CD14-positive monocyte (primary cell): ENCODE measurements at regions not wholly inside any gene's neighbourhood (a gene's known extent, or its start where the extent isn't known, plus 50 kb on each side); places are given as distances from the start of the nearest gene placed in this dataset.

Source experiments
- DNase-seq, 3 donors: peaks; one replicate each; pipeline ENCODE4 v3.0.0-alpha.2; 2011 to 2022
- H2AFZ ChIP-seq: 2 replicates; pipeline ENCODE4 v1.6.0; 2012; ENCODE audit warnings: mild to moderate bottlenecking, low read depth, low read length, inconsistent platforms; ENCODE audit not compliant: insufficient read depth, poor library complexity, severe bottlenecking
- H3K27ac ChIP-seq, 2 donors: 1 replicate in 1 of 2; 2 replicates in 1 of 2; pipeline ENCODE4 v1.5.1; 2012 to 2013; ENCODE audit warnings: low read length in 2 of 2, control low read depth in 1 of 2, inconsistent platforms in 1 of 2, low read depth in 1 of 2, mild to moderate bottlenecking in 1 of 2
- H3K27me3 ChIP-seq, 2 donors: one replicate each; pipeline versions ENCODE4 v1.6.0 to v1.6.1; 2011 to 2013; ENCODE audit warnings: low read length in 2 of 2; ENCODE audit not compliant: control insufficient read depth in 2 of 2, insufficient read depth in 2 of 2
- H3K36me3 ChIP-seq, 2 donors: replicated peaks in 1 of 2; 1 replicate in 1 of 2; 2 replicates in 1 of 2; pipeline versions ENCODE4 v1.5.1 to v1.6.1; 2012 to 2013; ENCODE audit warnings: low read length in 2 of 2, control low read depth in 1 of 2, inconsistent platforms in 1 of 2, mild to moderate bottlenecking in 1 of 2; ENCODE audit not compliant: insufficient read depth in 2 of 2, control insufficient read depth in 1 of 2
- H3K4me1 ChIP-seq, 2 donors: 1 replicate in 1 of 2; 2 replicates in 1 of 2; pipeline versions ENCODE4 v1.5.1 to v1.6.1; 2012 to 2013; ENCODE audit warnings: low read length in 2 of 2, control low read depth in 1 of 2, inconsistent platforms in 1 of 2, mild to moderate bottlenecking in 1 of 2, moderate library complexity in 1 of 2; ENCODE audit not compliant: insufficient read depth in 2 of 2, control insufficient read depth in 1 of 2
- H3K4me2 ChIP-seq: replicated peaks from 2 replicates; pipeline ENCODE3; 2012; ENCODE audit warnings: low read length, moderate library complexity, mild to moderate bottlenecking; ENCODE audit not compliant: poor library complexity, severe bottlenecking; ENCODE audit errors: extremely low read depth
- H3K4me3 ChIP-seq, 3 experiments: fragments of 200-600 bp in 1 of 3; sonication (generic) in 1 of 3; replicated peaks in 1 of 3; 1 replicate in 2 of 3; 2 replicates in 1 of 3; pipeline ENCODE4 v1.5.1; 2011 to 2013; ENCODE audit warnings: low read length in 3 of 3, mild to moderate bottlenecking in 3 of 3, control low read depth in 2 of 3, low read depth in 2 of 3, inconsistent platforms in 1 of 3, moderate library complexity in 1 of 3
- H3K79me2 ChIP-seq: 2 replicates; pipeline ENCODE4 v1.6.0; 2012; ENCODE audit warnings: mild to moderate bottlenecking, control low read depth, inconsistent platforms, low read length, moderate library complexity; ENCODE audit not compliant: insufficient read depth
- H3K9ac ChIP-seq: 2 replicates; pipeline ENCODE4 v1.6.0; 2017; ENCODE audit warnings: low read length, mild to moderate bottlenecking; ENCODE audit not compliant: insufficient read depth, poor library complexity, severe bottlenecking
- H3K9me3 ChIP-seq, 2 donors: replicated peaks in 1 of 2; 1 replicate in 1 of 2; 2 replicates in 1 of 2; pipeline versions ENCODE4 v1.5.1 to v1.6.1; 2012 to 2013; ENCODE audit warnings: low read length in 2 of 2, control low read depth in 1 of 2; ENCODE audit not compliant: control insufficient read depth in 1 of 2, insufficient read depth in 1 of 2
- H4K20me1 ChIP-seq: 2 replicates; pipeline ENCODE4 v1.6.0; 2012; ENCODE audit warnings: mild to moderate bottlenecking, low read length, control low read depth, moderate library complexity; ENCODE audit not compliant: insufficient read depth
- H3K27ac Mint-ChIP-seq, 7 donors: one replicate each; pipeline ENCODE4 v1.8.0; 2020; ENCODE audit warnings: mild to moderate bottlenecking in 7 of 7, mixed read lengths in 7 of 7, moderate library complexity in 6 of 7, inconsistent platforms in 2 of 7
- H3K27me3 Mint-ChIP-seq, 3 donors: one replicate each; pipeline ENCODE4 v1.8.0; 2021 to 2022; ENCODE audit warnings: low read depth in 3 of 3, mild to moderate bottlenecking in 3 of 3, mixed read lengths in 3 of 3, moderate library complexity in 3 of 3, inconsistent platforms in 1 of 3
- H3K36me3 Mint-ChIP-seq, 2 donors: one replicate each; pipeline ENCODE4 v1.8.0; 2020; ENCODE audit warnings: mixed read lengths in 2 of 2, inconsistent platforms in 1 of 2, mild to moderate bottlenecking in 1 of 2
- H3K4me1 Mint-ChIP-seq: one replicate; pipeline ENCODE4 v1.8.0; 2020; ENCODE audit warnings: mild to moderate bottlenecking, mixed read lengths
- H3K4me3 Mint-ChIP-seq, 2 donors: one replicate each; pipeline ENCODE4 v1.8.0; 2020; ENCODE audit warnings: mild to moderate bottlenecking in 2 of 2, mixed read lengths in 2 of 2, moderate library complexity in 1 of 2
- H3K9me3 Mint-ChIP-seq, 7 donors: one replicate each; pipeline ENCODE4 v1.8.0; 2020 to 2022; ENCODE audit warnings: mixed read lengths in 7 of 7, mild to moderate bottlenecking in 6 of 7, moderate library complexity in 6 of 7, inconsistent platforms in 2 of 7
- WGBS: methylation state at CpG from one replicate; pipeline ENCODE4 v1.1.5; 2013; ENCODE audit warnings: missing lambda C conversion rate; ENCODE audit not compliant: insufficient coverage; 5-methylcytosine and 5-hydroxymethylcytosine counted together
- intact Hi-C, 2 donors: fragments of 100-400 bp; cut with micrococcal nuclease; formaldehyde crosslinking; loops; one replicate each; pipeline versions ENCODE4 v1.15.0 to v1.15.1; 2023
- TF ChIP-seq, protein P1 (sequence below): fragments of 200-600 bp; IDR thresholded peaks from one replicate; pipeline ENCODE4 v1.8.0; 2022; ENCODE audit warnings: antibody characterized with exemption, mild to moderate bottlenecking

DNA sequence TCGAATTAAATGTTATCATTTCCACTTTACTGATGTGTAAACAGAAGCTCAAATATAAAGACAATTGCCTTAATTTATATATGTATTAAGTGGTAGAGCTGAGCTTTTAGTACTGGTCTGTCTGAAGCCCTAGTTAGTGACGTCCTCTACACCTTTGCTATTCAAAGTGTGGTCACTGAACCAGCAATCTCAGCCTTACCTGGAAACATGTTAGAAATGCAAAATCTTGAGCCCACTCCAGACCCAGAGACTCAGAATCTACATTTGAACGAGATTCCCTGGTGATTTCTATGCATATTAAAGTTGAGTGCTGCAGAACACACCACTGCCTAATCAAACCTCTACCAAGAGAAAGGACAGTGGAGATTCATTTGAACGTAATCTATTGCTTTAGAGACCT lies 88.3 kb upstream of the MPDZ start:
- H3K9me3 Mint-ChIP-seq, result peaks cover 0 to 4% (median 0%) of the 10 kb centered on the region in 7 donors
- WGBS, result 33% methylated on average over 1 of the region's 4 CpGs
- TF ChIP-seq, protein P1, sequence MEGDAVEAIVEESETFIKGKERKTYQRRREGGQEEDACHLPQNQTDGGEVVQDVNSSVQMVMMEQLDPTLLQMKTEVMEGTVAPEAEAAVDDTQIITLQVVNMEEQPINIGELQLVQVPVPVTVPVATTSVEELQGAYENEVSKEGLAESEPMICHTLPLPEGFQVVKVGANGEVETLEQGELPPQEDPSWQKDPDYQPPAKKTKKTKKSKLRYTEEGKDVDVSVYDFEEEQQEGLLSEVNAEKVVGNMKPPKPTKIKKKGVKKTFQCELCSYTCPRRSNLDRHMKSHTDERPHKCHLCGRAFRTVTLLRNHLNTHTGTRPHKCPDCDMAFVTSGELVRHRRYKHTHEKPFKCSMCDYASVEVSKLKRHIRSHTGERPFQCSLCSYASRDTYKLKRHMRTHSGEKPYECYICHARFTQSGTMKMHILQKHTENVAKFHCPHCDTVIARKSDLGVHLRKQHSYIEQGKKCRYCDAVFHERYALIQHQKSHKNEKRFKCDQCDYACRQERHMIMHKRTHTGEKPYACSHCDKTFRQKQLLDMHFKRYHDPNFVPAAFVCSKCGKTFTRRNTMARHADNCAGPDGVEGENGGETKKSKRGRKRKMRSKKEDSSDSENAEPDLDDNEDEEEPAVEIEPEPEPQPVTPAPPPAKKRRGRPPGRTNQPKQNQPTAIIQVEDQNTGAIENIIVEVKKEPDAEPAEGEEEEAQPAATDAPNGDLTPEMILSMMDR, result no peak

DNA sequence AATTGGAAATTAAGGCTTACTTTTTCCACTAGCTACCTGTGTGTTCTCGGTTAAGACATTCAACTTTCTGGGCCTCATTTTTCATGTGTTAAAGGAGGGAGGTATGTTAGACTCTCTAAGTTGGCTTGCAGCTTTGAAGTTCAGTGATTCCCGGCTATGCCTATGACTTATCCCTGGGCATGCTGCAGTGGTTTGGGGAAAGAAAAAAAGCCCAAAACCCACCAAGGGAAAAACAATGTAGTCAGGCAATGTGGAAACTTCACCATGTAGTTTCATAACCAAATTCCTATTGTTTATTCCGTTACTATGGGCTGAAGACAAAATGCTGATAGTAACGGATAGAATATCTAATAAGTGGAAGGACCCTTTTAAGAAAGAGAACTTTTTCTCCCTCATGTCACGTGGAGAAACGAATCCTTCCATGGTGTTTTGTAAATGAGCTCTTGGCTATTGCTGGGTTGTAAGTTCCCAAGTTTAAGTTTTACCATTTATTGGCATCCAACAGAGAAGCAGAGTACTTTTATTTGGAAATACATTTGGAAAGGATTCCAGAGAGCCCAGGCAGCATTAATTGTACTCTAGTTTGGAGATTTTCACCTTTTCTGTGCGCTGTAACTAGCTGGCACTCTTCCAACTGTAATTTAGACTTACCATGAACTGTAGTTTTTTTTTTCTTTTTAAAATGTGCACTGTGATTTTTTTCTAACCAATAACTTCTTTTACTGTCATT lies 84.9 kb upstream of the MPDZ start:
- Histone ChIP-seq H4K20me1 (no peaks in the 10 kb centered on the region), H3K4me2 (no peak overlapping the region), H3K4me1 (no peaks in the 10 kb centered on the region), H3K27me3 (no peaks in the 10 kb centered on the region), H3K9ac (no peak overlapping the region), H3K27ac (no peak overlapping the region), H3K36me3 (no peaks in the 10 kb centered on the region), H3K9me3 (no peaks in the 10 kb centered on the region), H3K79me2 (no peaks in the 10 kb centered on the region), H3K4me3 (no peak overlapping the region), H2AFZ (no peak overlapping the region)
- DNase-seq, result no peak
- WGBS, result no CpG with 5 or more reads among the region's 7 CpGs
- H3K27ac Mint-ChIP-seq, result no peak overlapping the region
- intact Hi-C loops, result no loop called here
- no peaks in the 10 kb centered on the region for H3K4me1 Mint-ChIP-seq
- no peak overlapping the region for H3K4me3 Mint-ChIP-seq
- H3K36me3 Mint-ChIP-seq, result no peaks in the 10 kb centered on the region
- H3K27me3 Mint-ChIP-seq, result peaks cover 0 to 2% (median 2%) of the 10 kb centered on the region in 3 donors
- H3K9me3 Mint-ChIP-seq, result peaks cover 0 to 4% (median 0%) of the 10 kb centered on the region in 7 donors
- TF ChIP-seq, protein P1, result no peak

More for the DNA sequence above, 88.3 kb upstream of the MPDZ start:
- Mint-ChIP-seq H3K27ac (no peak overlapping the region), H3K27me3 (peaks cover 1 to 2% (median 2%) of the 10 kb centered on the region in 3 donors), H3K4me3 (no peak overlapping the region), H3K4me1 (no peaks in the 10 kb centered on the region), H3K36me3 (no peaks in the 10 kb centered on the region)
- no peak overlapping the region for H2AFZ ChIP-seq
- H3K9me3 ChIP-seq, result no peaks in the 10 kb centered on the region
- H3K36me3 ChIP-seq, result no peaks in the 10 kb centered on the region
- H3K27ac ChIP-seq, result no peak overlapping the region
- H3K9ac ChIP-seq, result no peak overlapping the region
- no peaks in the 10 kb centered on the region for H3K27me3 ChIP-seq
- intact Hi-C loops, result no loop called here
- no peaks in the 10 kb centered on the region for H3K79me2 ChIP-seq
- H3K4me2 ChIP-seq, result no peak overlapping the region
- no peak overlapping the region for H3K4me3 ChIP-seq
- no peaks in the 10 kb centered on the region for H3K4me1 ChIP-seq
- H4K20me1 ChIP-seq, result no peaks in the 10 kb centered on the region
- DNase-seq, result no peak
